LHCN-M2 (cell line): ENCODE measurements at regions not wholly inside any gene's neighbourhood (a gene's known extent, or its start where the extent isn't known, plus 50 kb on each side); places are given as distances from the start of the nearest gene placed in this dataset.

Experiments
- DNase-seq: peaks from one replicate; pipeline ENCODE4 v3.0.0-alpha.2; 2012; ENCODE audit warnings: low read depth

- no peak for DNase-seq
These were observed 103.6 kb downstream of the ACKR3 start for GRCh38 chr2:236673126-236673822.

- DNase-seq: no peak
These were observed 104.2 kb downstream of the ACKR3 start for GRCh38 chr2:236673823-236674185.

- no peak for DNase-seq
These were observed 104.6 kb downstream of the ACKR3 start for GRCh38 chr2:236674238-236674637.

GRCh38 chr2:236674646-236675045 is 105.0 kb downstream of the ACKR3 start:
- no peak for DNase-seq

GRCh38 chr2:236675051-236675450 is 105.4 kb downstream of the ACKR3 start:
- DNase-seq: no peak

- DNase-seq: no peak
These were observed 105.9 kb downstream of the ACKR3 start for GRCh38 chr2:236675526-236675925.

- no peak for DNase-seq
These were observed 106.7 kb downstream of the ACKR3 start for GRCh38 chr2:236676136-236676873.

GRCh38 chr2:236677368-236677767 is 107.7 kb downstream of the ACKR3 start:
- no peak for DNase-seq

- no peak for DNase-seq
These were observed 108.8 kb downstream of the ACKR3 start for GRCh38 chr2:236678307-236678975.

GRCh38 chr2:236679884-236680860 is 110.5 kb downstream of the ACKR3 start:
- DNase-seq: peak; percentile 78

GRCh38 chr2:236682651-236683422 is 113.2 kb downstream of the ACKR3 start:
- no peak for DNase-seq

- DNase-seq: no peak
These were observed 115.1 kb downstream of the ACKR3 start for GRCh38 chr2:236684504-236685256.

GRCh38 chr2:236685361-236685760 is 115.7 kb downstream of the ACKR3 start:
- no peak for DNase-seq

- DNase-seq: no peak
These were observed 116.4 kb downstream of the ACKR3 start for GRCh38 chr2:236685979-236686520.

GRCh38 chr2:236686561-236686960 is 116.9 kb downstream of the ACKR3 start:
- DNase-seq: no peak

- no peak for DNase-seq
These were observed 117.8 kb downstream of the ACKR3 start for GRCh38 chr2:236687296-236687965.

GRCh38 chr2:236688157-236688556 is 118.5 kb downstream of the ACKR3 start:
- DNase-seq: no peak

GRCh38 chr2:236688563-236689392 is 119.2 kb downstream of the ACKR3 start:
- DNase-seq: no peak
